ENCODE measurements at regions not wholly inside any gene's neighbourhood (a gene's known extent, or its start where the extent isn't known, plus 50 kb on each side); places are given as distances from the start of the nearest gene placed in this dataset.

- no peak for DNase-seq (ENCODE audit: low read depth)
Observed at GRCh38 chr5:6806668-6807067, 93.4 kb downstream of the TENT4A start.

GRCh38 chr5:6808462-6808861, 95.2 kb downstream of the TENT4A start:
- no peak for DNase-seq (ENCODE audit: low read depth)

- DNase-seq (ENCODE audit: low read depth): no peak
Observed at GRCh38 chr5:6810641-6811405, 97.6 kb downstream of the TENT4A start.

- DNase-seq (ENCODE audit: low read depth): no peak
Observed at GRCh38 chr5:6812091-6812490, 98.9 kb downstream of the TENT4A start.

GRCh38 chr5:6812800-6813731, 99.8 kb downstream of the TENT4A start:
- DNase-seq (ENCODE audit: low read depth): peak; percentile 44

GRCh38 chr5:6814816-6815215, 101.6 kb downstream of the TENT4A start:
- no peak for DNase-seq (ENCODE audit: low read depth)

GRCh38 chr5:6818594-6819511, 105.6 kb downstream of the TENT4A start:
- no peak for DNase-seq (ENCODE audit: low read depth)

GRCh38 chr5:6819521-6819920, 106.3 kb downstream of the TENT4A start:
- DNase-seq (ENCODE audit: low read depth): no peak

- no peak for DNase-seq (ENCODE audit: low read depth)
Observed at GRCh38 chr5:6820851-6821479, 107.7 kb downstream of the TENT4A start.

- DNase-seq (ENCODE audit: low read depth): no peak
Observed at GRCh38 chr5:6822068-6822467, 108.8 kb downstream of the TENT4A start.

GRCh38 chr5:6822556-6823343, 109.5 kb downstream of the TENT4A start:
- DNase-seq (ENCODE audit: low read depth): no peak

GRCh38 chr5:6823996-6824395, 110.8 kb downstream of the TENT4A start:
- DNase-seq (ENCODE audit: low read depth): no peak

GRCh38 chr5:6825678-6826244, 112.5 kb downstream of the TENT4A start:
- DNase-seq (ENCODE audit: low read depth): no peak

- DNase-seq (ENCODE audit: low read depth): no peak
Observed at GRCh38 chr5:6826756-6827155, 113.5 kb downstream of the TENT4A start.

GRCh38 chr5:6827526-6828219, 114.4 kb downstream of the TENT4A start:
- DNase-seq (ENCODE audit: low read depth): no peak

- no peak for DNase-seq (ENCODE audit: low read depth)
Observed at GRCh38 chr5:6829150-6829784, 116.0 kb downstream of the TENT4A start.

- DNase-seq (ENCODE audit: low read depth): no peak
Observed at GRCh38 chr5:6830643-6831239, 117.5 kb downstream of the TENT4A start.

GRCh38 chr5:6831678-6832671, 118.7 kb downstream of the TENT4A start:
- no peak for DNase-seq (ENCODE audit: low read depth)
